Adrenal gland (tissue), 9 donors: ENCODE measurements at regions not wholly inside any gene's neighbourhood (a gene's known extent, or its start where the extent isn't known, plus 50 kb on each side); places are given as distances from the start of the nearest gene placed in this dataset.

Experiments used
- DNase-seq, 7 donors: peaks; one replicate each; pipeline ENCODE4 v3.0.0-alpha.2; 2019 to 2020
- H3K27ac ChIP-seq, 5 donors: fragments of 200-600 bp; sonication (generic) in 4 of 5; 1 replicate in 3 of 5; 2 replicates in 2 of 5; pipeline versions ENCODE4 v1.5.1 to v1.8.0; 2016 to 2020; ENCODE audit warnings: mild to moderate bottlenecking in 1 of 5
- H3K27me3 ChIP-seq: fragments of 200-600 bp; 2 replicates; pipeline ENCODE4 v1.8.0; 2021
- H3K36me3 ChIP-seq, 2 donors: fragments of 200-600 bp; replicated peaks in 1 of 2; 1 replicate in 1 of 2; 2 replicates in 1 of 2; pipeline versions ENCODE4 v1.5.1 to v1.8.0; 2018 to 2022
- H3K4me1 ChIP-seq, 2 donors: fragments of 200-600 bp; replicated peaks in 1 of 2; 1 replicate in 1 of 2; 2 replicates in 1 of 2; pipeline versions ENCODE4 v1.5.1 to v1.8.0; 2018 to 2021
- H3K4me3 ChIP-seq, 4 donors: fragments of 200-600 bp; sonication (generic) in 3 of 4; one replicate each; pipeline ENCODE4 v1.5.1; 2016 to 2018
- H3K9me3 ChIP-seq, 3 donors: fragments of 200-600 bp; sonication (generic) in 1 of 3; replicated peaks in 1 of 3; 1 replicate in 2 of 3; 2 replicates in 1 of 3; pipeline versions ENCODE4 v1.5.1 to v1.8.0; 2016 to 2021
- POLR2A ChIP-seq, 2 donors: fragments of 450-650 bp; IDR thresholded peaks; one replicate each; pipeline ENCODE4 v1.6.1; 2017; ENCODE audit warnings: antibody characterized with exemption in 2 of 2, mild to moderate bottlenecking in 2 of 2, moderate library complexity in 1 of 2
- WGBS, 4 donors: extraction: QIAGEN DNeasy Blood & Tissue Kit in 2 of 4; methylation state at CpG; one replicate each; pipeline versions ENCODE4 v1.1.5 to v1.1.7; 2013 to 2017; 5-methylcytosine and 5-hydroxymethylcytosine counted together
- intact Hi-C, 2 donors: fragments of 100-400 bp; cut with DNase I; formaldehyde crosslinking; loops; one replicate each; pipeline versions ENCODE4 v1.14.1 to v1.15.0; 2022 to 2023
- TF ChIP-seq, protein P1 (sequence below), 6 experiments: fragments of 450-650 bp in 4 of 6; fragments of 200-600 bp in 2 of 6; sonication (generic) in 1 of 6; IDR thresholded peaks; 1 replicate in 5 of 6; 2 replicates in 1 of 6; pipeline versions ENCODE4 v1.5.1 to v1.8.0; 2016 to 2021; ENCODE audit warnings: antibody characterized with exemption in 6 of 6, mild to moderate bottlenecking in 2 of 6, moderate library complexity in 1 of 6
- donor health status: healthy with polysubstance abuse.
- donor health status: Bipolar disorder and iron deficiency.
- donor health status: DM: yes; HTN: yes; CAD: no.
- donor health status: DM: no; HTN: no; CAD: no.
- donor health status: DM: no; HTN: no; CAD: no.

DNA sequence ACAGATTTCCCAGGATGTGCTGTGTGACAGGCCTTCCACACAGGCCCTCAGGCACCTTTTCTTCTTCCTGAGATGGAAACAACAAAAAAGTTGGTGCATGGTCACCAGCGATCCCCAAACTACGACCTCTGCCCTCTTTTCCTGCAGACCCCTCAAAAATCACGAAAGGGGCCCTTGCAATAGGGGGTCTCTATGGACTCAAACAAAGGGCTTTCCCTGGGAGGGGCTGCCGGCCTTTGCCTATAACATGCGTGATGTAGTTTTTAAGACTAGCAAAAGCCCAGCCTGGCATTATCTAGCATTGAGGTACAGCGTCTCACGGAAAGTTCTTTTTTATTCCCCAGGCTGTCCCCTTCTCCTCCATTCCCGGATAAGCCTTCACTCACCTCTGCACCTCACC, 71.2 kb downstream of the DIO3 start:
- peaks cover 0 to 5% of the 10 kb centered on the region in 2 donors for H3K4me1 ChIP-seq
- no peak overlapping the region for H3K4me3 ChIP-seq
- H3K9me3 ChIP-seq = no peaks in the 10 kb centered on the region
- H3K27ac ChIP-seq = no peak overlapping the region
- intact Hi-C loops = no loop called here
- no peaks in the 10 kb centered on the region for H3K27me3 ChIP-seq
- no peaks in the 10 kb centered on the region for H3K36me3 ChIP-seq
- 76 to 86% (median 86%) methylated on average over 8 of the region's 8 CpGs for WGBS, 4 donors
- TF ChIP-seq, protein P1, sequence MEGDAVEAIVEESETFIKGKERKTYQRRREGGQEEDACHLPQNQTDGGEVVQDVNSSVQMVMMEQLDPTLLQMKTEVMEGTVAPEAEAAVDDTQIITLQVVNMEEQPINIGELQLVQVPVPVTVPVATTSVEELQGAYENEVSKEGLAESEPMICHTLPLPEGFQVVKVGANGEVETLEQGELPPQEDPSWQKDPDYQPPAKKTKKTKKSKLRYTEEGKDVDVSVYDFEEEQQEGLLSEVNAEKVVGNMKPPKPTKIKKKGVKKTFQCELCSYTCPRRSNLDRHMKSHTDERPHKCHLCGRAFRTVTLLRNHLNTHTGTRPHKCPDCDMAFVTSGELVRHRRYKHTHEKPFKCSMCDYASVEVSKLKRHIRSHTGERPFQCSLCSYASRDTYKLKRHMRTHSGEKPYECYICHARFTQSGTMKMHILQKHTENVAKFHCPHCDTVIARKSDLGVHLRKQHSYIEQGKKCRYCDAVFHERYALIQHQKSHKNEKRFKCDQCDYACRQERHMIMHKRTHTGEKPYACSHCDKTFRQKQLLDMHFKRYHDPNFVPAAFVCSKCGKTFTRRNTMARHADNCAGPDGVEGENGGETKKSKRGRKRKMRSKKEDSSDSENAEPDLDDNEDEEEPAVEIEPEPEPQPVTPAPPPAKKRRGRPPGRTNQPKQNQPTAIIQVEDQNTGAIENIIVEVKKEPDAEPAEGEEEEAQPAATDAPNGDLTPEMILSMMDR (IDR thresholded peaks at IDR 0.05) = no peak
- TF ChIP-seq POLR2A (IDR thresholded peaks at IDR 0.05) = no peak
- no peak for DNase-seq

DNA sequence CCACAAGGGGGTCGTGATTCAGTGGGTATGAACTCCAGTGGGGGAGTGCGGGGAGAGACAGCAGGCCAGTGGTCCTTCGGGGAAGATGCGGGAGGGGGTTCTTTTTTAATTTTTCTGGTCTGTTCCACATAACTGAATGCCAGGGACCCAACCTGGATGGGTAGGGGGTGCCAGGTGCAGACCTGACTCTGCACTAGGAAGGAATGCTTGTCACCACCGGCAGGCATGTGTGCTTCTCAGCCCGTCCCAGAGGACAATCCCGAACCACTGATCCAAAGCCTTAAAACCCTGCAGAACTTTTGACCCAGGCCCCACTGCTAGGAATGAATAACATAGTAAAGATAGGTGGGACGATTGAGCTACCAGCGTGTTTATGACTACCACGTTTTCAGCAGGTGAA, 72.0 kb downstream of the DIO3 start:
- TF ChIP-seq, protein P1 (IDR thresholded peaks at IDR 0.05) = no peak
- TF ChIP-seq POLR2A (IDR thresholded peaks at IDR 0.05) = no peak
- no peak for DNase-seq
- Histone ChIP-seq H3K27me3 (no peaks in the 10 kb centered on the region), H3K27ac (no peak overlapping the region), H3K36me3 (no peaks in the 10 kb centered on the region), H3K9me3 (no peaks in the 10 kb centered on the region), H3K4me3 (no peak overlapping the region), H3K4me1 (peaks cover 0 to 5% of the 10 kb centered on the region in 2 donors)
- intact Hi-C loops = no loop called here
- 85 to 91% (median 89%) methylated on average over 8 to 10 of the region's 10 CpGs for WGBS, 4 donors

DNA sequence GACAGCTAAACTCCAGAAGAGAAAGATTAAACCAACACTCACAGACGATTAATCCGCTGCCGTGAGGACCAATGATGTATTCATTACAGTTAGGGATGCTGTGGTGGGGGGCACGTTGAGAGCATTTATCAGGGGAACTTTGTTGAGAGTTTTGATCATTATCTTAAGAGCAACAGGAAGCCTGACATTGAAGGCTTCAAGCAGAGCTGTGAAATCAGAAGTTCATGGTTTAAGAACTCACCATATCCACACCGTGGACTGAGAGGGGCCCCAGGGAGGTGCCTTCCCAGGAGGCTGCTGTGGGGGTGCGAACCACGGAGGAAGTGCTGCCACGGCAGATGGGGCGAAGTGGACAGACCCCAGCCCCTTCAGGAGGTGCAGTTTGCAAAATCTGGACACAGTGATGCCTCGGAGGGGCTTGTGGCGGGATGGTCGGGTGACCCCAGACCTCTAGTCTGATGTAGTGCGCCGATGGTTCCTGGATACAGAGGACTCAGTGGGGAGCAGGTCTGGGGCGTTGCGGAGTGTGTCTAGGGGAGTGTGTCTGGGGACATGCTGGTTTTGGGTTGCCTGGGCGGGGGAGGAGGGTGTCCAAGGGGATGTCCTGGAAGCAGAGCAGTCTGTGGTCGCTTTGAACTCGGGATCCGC, 73.0 kb downstream of the DIO3 start:
- TF ChIP-seq POLR2A (IDR thresholded peaks at IDR 0.05) = no peak
- TF ChIP-seq, protein P1 (IDR thresholded peaks at IDR 0.05) = no peak
- H3K9me3 ChIP-seq = no peaks in the 10 kb centered on the region
- 60 to 70% (median 70%) methylated on average over 19 to 20 of the region's 20 CpGs for WGBS, 4 donors
- H3K27me3 ChIP-seq = peaks cover 10% of the 10 kb centered on the region
- no peaks in the 10 kb centered on the region for H3K4me1 ChIP-seq
- no peaks in the 10 kb centered on the region for H3K36me3 ChIP-seq
- no peak overlapping the region for H3K4me3 ChIP-seq
- H3K27ac ChIP-seq = no peak overlapping the region
- intact Hi-C loops = no loop called here
- DNase-seq = no peak

DNA sequence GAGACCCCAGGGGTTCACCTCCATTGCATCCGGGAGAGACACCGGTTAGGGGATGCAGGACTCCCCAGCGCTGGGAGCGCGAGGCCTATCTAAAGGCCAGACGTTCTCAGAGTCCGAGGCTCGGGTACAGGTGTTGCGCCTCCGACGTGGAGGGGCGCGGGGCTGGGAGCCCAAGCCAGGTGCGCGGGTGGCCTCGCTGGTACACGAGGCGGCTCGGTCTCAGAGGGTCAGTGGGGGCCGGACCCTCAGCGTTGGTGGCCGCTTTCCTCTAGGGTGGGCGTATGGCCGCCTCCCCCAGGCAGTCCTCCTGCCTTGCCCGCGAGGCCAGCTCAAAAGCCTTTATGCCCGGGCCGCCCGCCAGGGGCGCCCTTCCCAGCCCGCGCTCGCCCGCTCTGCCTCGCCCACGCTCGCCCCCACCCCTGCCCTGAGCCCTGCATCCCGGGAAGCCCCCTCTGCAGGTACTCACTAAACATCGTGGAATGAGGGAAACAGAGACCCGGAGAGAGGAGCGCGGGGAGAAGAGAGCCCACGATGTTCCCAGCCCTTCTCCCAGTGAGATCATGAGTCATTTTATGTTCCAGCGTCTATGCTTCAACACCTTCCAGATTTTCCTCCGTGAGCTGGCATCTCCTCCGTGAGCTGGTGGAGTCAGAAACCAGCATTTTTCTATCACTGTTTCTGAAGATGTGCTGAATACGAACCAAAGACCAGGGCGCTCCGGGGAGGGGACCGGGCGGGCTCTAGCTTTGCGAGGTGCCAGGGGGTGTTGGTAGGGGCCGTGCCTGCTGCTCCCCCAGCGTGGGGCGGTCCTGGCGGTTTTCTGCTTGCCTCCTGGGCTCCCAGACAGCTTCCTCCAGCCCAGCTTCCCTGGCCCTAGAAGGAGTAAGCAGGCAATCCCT, 73.8 kb downstream of the DIO3 start:
- Histone ChIP-seq H3K4me1 (no peaks in the 10 kb centered on the region), H3K36me3 (no peaks in the 10 kb centered on the region), H3K27me3 (peaks cover 14% of the 10 kb centered on the region), H3K4me3 (no peak overlapping the region), H3K27ac (no peak overlapping the region), H3K9me3 (no peaks in the 10 kb centered on the region)
- TF ChIP-seq, protein P1 (IDR thresholded peaks at IDR 0.05) = no peak
- TF ChIP-seq POLR2A (IDR thresholded peaks at IDR 0.05) = no peak
- intact Hi-C loops = no loop called here
- no peak for DNase-seq
- 79 to 88% (median 84%) methylated on average over 44 to 56 of the region's 56 CpGs for whole genome bisulfite sequencing, 4 donors
